OCI-LY7 (cell line): ENCODE measurements at regions not wholly inside any gene's neighbourhood (a gene's known extent, or its start where the extent isn't known, plus 50 kb on each side); places are given as distances from the start of the nearest gene placed in this dataset.

Source experiments
- EZH2phosphoT487 ChIP-seq: fragments of 200-600 bp; sonication (generic); IDR thresholded peaks from 2 replicates; pipeline ENCODE4 v1.6.1; 2018; ENCODE audit warnings: low read depth, borderline replicate concordance, mild to moderate bottlenecking, mixed run types, antibody characterized with exemption, low read length, moderate library complexity, mixed read lengths
- TF ChIP-seq, protein P1 (sequence below): fragments of 200-600 bp; sonication (generic); conservative IDR thresholded peaks from 2 replicates; pipeline ENCODE4 v1.5.1; 2014; ENCODE audit warnings: mild to moderate bottlenecking, antibody characterized with exemption, low read length, moderate library complexity, mixed read lengths

DNA sequence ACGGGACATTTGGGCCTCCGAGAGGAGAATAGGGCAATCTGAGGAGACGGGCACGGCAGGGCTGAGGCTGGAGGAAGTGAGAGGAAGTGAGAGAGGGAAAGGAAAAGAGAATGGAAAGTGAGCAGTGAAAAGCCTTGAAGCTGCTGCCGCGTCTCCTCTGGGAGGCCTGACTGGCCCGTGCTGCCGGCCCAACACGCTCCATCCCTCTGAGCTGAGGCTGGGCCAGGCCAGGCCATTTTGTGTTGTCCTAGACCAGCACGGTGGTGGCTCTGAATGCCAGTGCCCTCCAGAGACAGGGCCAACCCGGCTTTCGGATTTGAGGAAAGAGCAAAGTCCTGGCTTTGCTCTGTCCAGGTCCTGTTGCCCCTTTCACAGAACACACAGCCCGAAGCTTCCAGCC lies 361.1 kb upstream of the SHH start:
- TF ChIP-seq, protein P1, sequence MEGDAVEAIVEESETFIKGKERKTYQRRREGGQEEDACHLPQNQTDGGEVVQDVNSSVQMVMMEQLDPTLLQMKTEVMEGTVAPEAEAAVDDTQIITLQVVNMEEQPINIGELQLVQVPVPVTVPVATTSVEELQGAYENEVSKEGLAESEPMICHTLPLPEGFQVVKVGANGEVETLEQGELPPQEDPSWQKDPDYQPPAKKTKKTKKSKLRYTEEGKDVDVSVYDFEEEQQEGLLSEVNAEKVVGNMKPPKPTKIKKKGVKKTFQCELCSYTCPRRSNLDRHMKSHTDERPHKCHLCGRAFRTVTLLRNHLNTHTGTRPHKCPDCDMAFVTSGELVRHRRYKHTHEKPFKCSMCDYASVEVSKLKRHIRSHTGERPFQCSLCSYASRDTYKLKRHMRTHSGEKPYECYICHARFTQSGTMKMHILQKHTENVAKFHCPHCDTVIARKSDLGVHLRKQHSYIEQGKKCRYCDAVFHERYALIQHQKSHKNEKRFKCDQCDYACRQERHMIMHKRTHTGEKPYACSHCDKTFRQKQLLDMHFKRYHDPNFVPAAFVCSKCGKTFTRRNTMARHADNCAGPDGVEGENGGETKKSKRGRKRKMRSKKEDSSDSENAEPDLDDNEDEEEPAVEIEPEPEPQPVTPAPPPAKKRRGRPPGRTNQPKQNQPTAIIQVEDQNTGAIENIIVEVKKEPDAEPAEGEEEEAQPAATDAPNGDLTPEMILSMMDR: no peak
- TF ChIP-seq EZH2phosphoT487: no peak
